ENCODE measurements at regions not wholly inside any gene's neighbourhood (a gene's known extent, or its start where the extent isn't known, plus 50 kb on each side); places are given as distances from the start of the nearest gene placed in this dataset.

GRCh38 chr1:208600456-208601190, 356.4 kb upstream of the PLXNA2 start:
- DNase-seq, result no peak

GRCh38 chr1:208601561-208601960, 357.4 kb upstream of the PLXNA2 start:
- DNase-seq, result no peak

GRCh38 chr1:208603721-208604120, 359.5 kb upstream of the PLXNA2 start:
- DNase-seq, result peak; percentile 40

- DNase-seq, result no peak
Measured at GRCh38 chr1:208604295-208604694, 360.1 kb upstream of the PLXNA2 start.

GRCh38 chr1:208606959-208607358, 362.8 kb upstream of the PLXNA2 start:
- no peak for DNase-seq

- DNase-seq, result no peak
Measured at GRCh38 chr1:208607616-208608015, 363.4 kb upstream of the PLXNA2 start.

GRCh38 chr1:208614610-208615009, 370.4 kb upstream of the PLXNA2 start:
- no peak for DNase-seq

GRCh38 chr1:208615371-208615770, 371.2 kb upstream of the PLXNA2 start:
- no peak for DNase-seq

GRCh38 chr1:208616776-208617175, 372.6 kb upstream of the PLXNA2 start:
- DNase-seq, result no peak

GRCh38 chr1:208628022-208628914, 384.1 kb upstream of the PLXNA2 start:
- no peak for DNase-seq

- no peak for DNase-seq
Measured at GRCh38 chr1:208631092-208631491, 386.9 kb upstream of the PLXNA2 start.

GRCh38 chr1:208631506-208631905, 387.3 kb upstream of the PLXNA2 start:
- DNase-seq, result no peak

GRCh38 chr1:208634346-208635140, 390.4 kb upstream of the PLXNA2 start:
- DNase-seq, result no peak

GRCh38 chr1:208637181-208637580, 393.0 kb upstream of the PLXNA2 start:
- DNase-seq, result no peak

GRCh38 chr1:208639382-208639781, 395.2 kb upstream of the PLXNA2 start:
- DNase-seq, result no peak

- DNase-seq, result no peak
Measured at GRCh38 chr1:208640295-208640694, 396.1 kb upstream of the PLXNA2 start.

- DNase-seq, result no peak
Measured at GRCh38 chr1:208641579-208642280, 397.5 kb upstream of the PLXNA2 start.

GRCh38 chr1:208643005-208643597, 398.9 kb upstream of the PLXNA2 start:
- DNase-seq, result no peak

GRCh38 chr1:208644401-208645160, 400.4 kb upstream of the PLXNA2 start:
- no peak for DNase-seq

GRCh38 chr1:208646431-208646830, 402.2 kb upstream of the PLXNA2 start:
- no peak for DNase-seq

- DNase-seq, result no peak
Measured at GRCh38 chr1:208648146-208648545, 404.0 kb upstream of the PLXNA2 start.

Measured in MV-4-11 (cell line).